ENCODE measurements at regions not wholly inside any gene's neighbourhood (a gene's known extent, or its start where the extent isn't known, plus 50 kb on each side); places are given as distances from the start of the nearest gene placed in this dataset.

DNA sequence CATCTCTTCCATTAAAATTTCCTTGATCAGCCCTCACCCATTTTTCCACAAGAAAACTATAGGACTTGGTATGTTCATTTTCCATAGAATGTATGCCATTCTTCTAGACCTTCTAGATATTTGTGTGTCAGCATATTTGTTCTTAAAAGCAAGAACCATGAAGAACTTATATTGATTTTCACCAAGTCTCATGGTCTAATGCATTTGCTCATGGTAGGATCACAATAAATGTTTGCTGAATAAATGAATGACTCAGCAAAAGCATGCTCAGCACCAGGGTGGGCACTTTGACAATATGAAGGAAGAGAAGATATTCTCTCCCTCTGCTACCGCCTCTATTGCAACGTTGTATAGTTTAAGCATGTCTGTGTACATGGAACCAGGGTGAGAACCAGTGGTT, 805.5 kb upstream of the SLC35B3 start:
- DNase-seq (ENCODE audit: low read depth, low spot score) (no peak), ATAC-seq (no peak)
- TF ChIP-seq, protein P1, sequence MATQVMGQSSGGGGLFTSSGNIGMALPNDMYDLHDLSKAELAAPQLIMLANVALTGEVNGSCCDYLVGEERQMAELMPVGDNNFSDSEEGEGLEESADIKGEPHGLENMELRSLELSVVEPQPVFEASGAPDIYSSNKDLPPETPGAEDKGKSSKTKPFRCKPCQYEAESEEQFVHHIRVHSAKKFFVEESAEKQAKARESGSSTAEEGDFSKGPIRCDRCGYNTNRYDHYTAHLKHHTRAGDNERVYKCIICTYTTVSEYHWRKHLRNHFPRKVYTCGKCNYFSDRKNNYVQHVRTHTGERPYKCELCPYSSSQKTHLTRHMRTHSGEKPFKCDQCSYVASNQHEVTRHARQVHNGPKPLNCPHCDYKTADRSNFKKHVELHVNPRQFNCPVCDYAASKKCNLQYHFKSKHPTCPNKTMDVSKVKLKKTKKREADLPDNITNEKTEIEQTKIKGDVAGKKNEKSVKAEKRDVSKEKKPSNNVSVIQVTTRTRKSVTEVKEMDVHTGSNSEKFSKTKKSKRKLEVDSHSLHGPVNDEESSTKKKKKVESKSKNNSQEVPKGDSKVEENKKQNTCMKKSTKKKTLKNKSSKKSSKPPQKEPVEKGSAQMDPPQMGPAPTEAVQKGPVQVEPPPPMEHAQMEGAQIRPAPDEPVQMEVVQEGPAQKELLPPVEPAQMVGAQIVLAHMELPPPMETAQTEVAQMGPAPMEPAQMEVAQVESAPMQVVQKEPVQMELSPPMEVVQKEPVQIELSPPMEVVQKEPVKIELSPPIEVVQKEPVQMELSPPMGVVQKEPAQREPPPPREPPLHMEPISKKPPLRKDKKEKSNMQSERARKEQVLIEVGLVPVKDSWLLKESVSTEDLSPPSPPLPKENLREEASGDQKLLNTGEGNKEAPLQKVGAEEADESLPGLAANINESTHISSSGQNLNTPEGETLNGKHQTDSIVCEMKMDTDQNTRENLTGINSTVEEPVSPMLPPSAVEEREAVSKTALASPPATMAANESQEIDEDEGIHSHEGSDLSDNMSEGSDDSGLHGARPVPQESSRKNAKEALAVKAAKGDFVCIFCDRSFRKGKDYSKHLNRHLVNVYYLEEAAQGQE (IDR thresholded peaks at IDR 0.05; ENCODE audit: insufficient read depth in 1 of 2, low read depth in 2 of 2, low read length in 1 of 2), result no peak
- ChIA-PET POLR2A (no interaction called here), CTCF (no interaction called here)
- Histone ChIP-seq H3K4me3 (ENCODE audit: low read depth in 2 of 2, low read length in 2 of 2) (no peak overlapping the region), H3K36me3 (ENCODE audit: control insufficient read depth, insufficient read depth, low read length) (no peaks in the 10 kb centered on the region), H3K27ac (ENCODE audit: low read length) (no peak overlapping the region), H3K4me1 (ENCODE audit: control insufficient read depth, insufficient read depth, low read length) (no peaks in the 10 kb centered on the region), H3K9me3 (ENCODE audit: control insufficient read depth, insufficient read depth, low read depth, low read length) (no peaks in the 10 kb centered on the region), H3K27me3 (ENCODE audit: control insufficient read depth, insufficient read depth, low read length) (no peaks in the 10 kb centered on the region)
- intact Hi-C loops (cut with micrococcal nuclease; ENCODE audit: unreplicated experiment), result no loop called here
- BruUV-seq (replicated peaks), result no TSS peak
- in situ Hi-C loops (cut with HindIII; ENCODE audit: low pct_unique_long_range_greater_than_20kb, low sequenced_read_pairs), result no loop called here

DNA sequence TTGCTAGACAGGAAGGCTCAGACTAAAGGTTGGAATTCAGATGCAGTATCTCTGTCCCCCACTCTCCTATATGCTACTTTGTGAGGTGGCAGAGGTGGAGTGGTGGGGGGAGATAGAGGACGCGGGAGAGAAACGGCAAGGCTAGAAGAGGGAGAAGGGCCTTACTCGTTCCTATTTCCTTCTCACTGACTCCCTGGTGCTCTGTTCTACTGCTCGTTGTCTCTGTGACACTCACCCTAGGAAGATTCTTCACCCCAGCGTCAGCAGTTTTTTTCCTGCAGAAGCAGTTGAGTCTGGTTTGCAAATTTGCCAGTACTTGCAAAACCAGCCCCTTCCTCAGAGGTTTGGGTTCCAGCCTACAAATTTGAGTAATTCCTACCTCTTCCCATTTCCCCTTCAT, 801.1 kb upstream of the SLC35B3 start:
- no peaks in the 10 kb centered on the region for H3K4me1 ChIP-seq (ENCODE audit: control insufficient read depth, insufficient read depth, low read length)
- no peak overlapping the region for H3K27ac ChIP-seq (ENCODE audit: low read length)

More for the DNA sequence above, 801.1 kb upstream of the SLC35B3 start:
- Histone ChIP-seq H3K36me3 (ENCODE audit: control insufficient read depth, insufficient read depth, low read length) (no peaks in the 10 kb centered on the region), H3K4me3 (ENCODE audit: low read depth in 2 of 2, low read length in 2 of 2) (no peak overlapping the region), H3K9me3 (ENCODE audit: control insufficient read depth, insufficient read depth, low read depth, low read length) (0 out of 2 replicates have a peak, but pooled peaks cover 2% of the 10 kb centered on the region), H3K27me3 (ENCODE audit: control insufficient read depth, insufficient read depth, low read length) (no peaks in the 10 kb centered on the region)
- ChIA-PET CTCF (no interaction called here), POLR2A (no interaction called here)
- in situ Hi-C loops (cut with HindIII; ENCODE audit: low pct_unique_long_range_greater_than_20kb, low sequenced_read_pairs) (no loop called here), intact Hi-C loops (cut with micrococcal nuclease; ENCODE audit: unreplicated experiment) (no loop called here)
- no peak for DNase-seq (ENCODE audit: low read depth, low spot score)
- ATAC-seq, result no peak
- TF ChIP-seq, protein P2, sequence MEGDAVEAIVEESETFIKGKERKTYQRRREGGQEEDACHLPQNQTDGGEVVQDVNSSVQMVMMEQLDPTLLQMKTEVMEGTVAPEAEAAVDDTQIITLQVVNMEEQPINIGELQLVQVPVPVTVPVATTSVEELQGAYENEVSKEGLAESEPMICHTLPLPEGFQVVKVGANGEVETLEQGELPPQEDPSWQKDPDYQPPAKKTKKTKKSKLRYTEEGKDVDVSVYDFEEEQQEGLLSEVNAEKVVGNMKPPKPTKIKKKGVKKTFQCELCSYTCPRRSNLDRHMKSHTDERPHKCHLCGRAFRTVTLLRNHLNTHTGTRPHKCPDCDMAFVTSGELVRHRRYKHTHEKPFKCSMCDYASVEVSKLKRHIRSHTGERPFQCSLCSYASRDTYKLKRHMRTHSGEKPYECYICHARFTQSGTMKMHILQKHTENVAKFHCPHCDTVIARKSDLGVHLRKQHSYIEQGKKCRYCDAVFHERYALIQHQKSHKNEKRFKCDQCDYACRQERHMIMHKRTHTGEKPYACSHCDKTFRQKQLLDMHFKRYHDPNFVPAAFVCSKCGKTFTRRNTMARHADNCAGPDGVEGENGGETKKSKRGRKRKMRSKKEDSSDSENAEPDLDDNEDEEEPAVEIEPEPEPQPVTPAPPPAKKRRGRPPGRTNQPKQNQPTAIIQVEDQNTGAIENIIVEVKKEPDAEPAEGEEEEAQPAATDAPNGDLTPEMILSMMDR (IDR thresholded peaks at IDR 0.05), result no peak
- TF ChIP-seq SIN3A (IDR thresholded peaks at IDR 0.05; ENCODE audit: borderline replicate concordance, insufficient read depth, low read depth, low read length) (no peak), POLR2AphosphoS5 (IDR thresholded peaks at IDR 0.05; ENCODE audit: low read depth, low read length) (no peak), TCF7L2 (IDR thresholded peaks at IDR 0.05; ENCODE audit: low read depth, low read length) (no peak)
- TF ChIP-seq, protein P1 (IDR thresholded peaks at IDR 0.05; ENCODE audit: insufficient read depth in 1 of 2, low read depth in 2 of 2, low read length in 1 of 2), result no peak
- BruUV-seq (replicated peaks), result no TSS peak

Measured in Panc1 (cell line).